Stimulated activated CD4-positive, alpha-beta T cell treated with anti-CD3 and anti-CD28 coated beads, TNF-alpha, amount 100 ng/mL, for 24 hours (primary cell): ENCODE measurements at regions not wholly inside any gene's neighbourhood (a gene's known extent, or its start where the extent isn't known, plus 50 kb on each side); places are given as distances from the start of the nearest gene placed in this dataset.
"Not testable (repeated sequence)": the region's sequence is repeated elsewhere in the genome, so short reads cannot be mapped to it uniquely, and the experiment has no call there.

Experiments used
- DNase-seq, 3 experiments: peaks; one replicate each; pipeline ENCODE4 v3.0.0-alpha.2; 2020; ENCODE audit warnings: low read depth in 3 of 3

- no peak for DNase-seq
Observed at GRCh38 chr16:85239239-85239638, 127.0 kb upstream of the CIBAR2 start.

GRCh38 chr16:85239871-85240270, 127.6 kb upstream of the CIBAR2 start:
- no peak for DNase-seq

- no peak for DNase-seq
Observed at GRCh38 chr16:85240982-85241924, 129.0 kb upstream of the CIBAR2 start.

- DNase-seq = no peak
Observed at GRCh38 chr16:85242140-85242539, 129.9 kb upstream of the CIBAR2 start.

GRCh38 chr16:85243308-85243707, 131.0 kb upstream of the CIBAR2 start:
- DNase-seq = no peak

- not testable (repeated sequence) for DNase-seq
Observed at GRCh38 chr16:85244452-85244851, 132.2 kb upstream of the CIBAR2 start.

- peak; percentile 14 to 38 (median 18) for DNase-seq
Observed at GRCh38 chr16:85245307-85246172, 133.3 kb upstream of the CIBAR2 start.

GRCh38 chr16:85246473-85246872, 134.2 kb upstream of the CIBAR2 start:
- no peak for DNase-seq

GRCh38 chr16:85246973-85247372, 134.7 kb upstream of the CIBAR2 start:
- DNase-seq = no peak

- no peak for DNase-seq
Observed at GRCh38 chr16:85248342-85248741, 136.1 kb upstream of the CIBAR2 start.

- no peak for DNase-seq
Observed at GRCh38 chr16:85248857-85249256, 136.6 kb upstream of the CIBAR2 start.

- DNase-seq = no peak
Observed at GRCh38 chr16:85249418-85250146, 137.3 kb upstream of the CIBAR2 start.

GRCh38 chr16:85250147-85250463, 137.8 kb upstream of the CIBAR2 start:
- DNase-seq = no peak

- no peak for DNase-seq
Observed at GRCh38 chr16:85250609-85251223, 138.4 kb upstream of the CIBAR2 start.

GRCh38 chr16:85251225-85251760, 139.0 kb upstream of the CIBAR2 start:
- DNase-seq = no peak

GRCh38 chr16:85252014-85252413, 139.7 kb upstream of the CIBAR2 start:
- no peak for DNase-seq

- no peak for DNase-seq
Observed at GRCh38 chr16:85252461-85252860, 140.2 kb upstream of the CIBAR2 start.

- DNase-seq = peak; percentile 24 to 61 (median 39)
Observed at GRCh38 chr16:85253084-85253941, 141.0 kb upstream of the CIBAR2 start.

GRCh38 chr16:85254051-85254450, 141.8 kb upstream of the CIBAR2 start:
- no peak for DNase-seq

GRCh38 chr16:85254921-85255320, 142.6 kb upstream of the CIBAR2 start:
- DNase-seq = no peak
